ENCODE measurements at regions not wholly inside any gene's neighbourhood (a gene's known extent, or its start where the extent isn't known, plus 50 kb on each side); places are given as distances from the start of the nearest gene placed in this dataset.

- no peak overlapping the region for H3K4me2 ChIP-seq (ENCODE audit: low read depth, low read length)
- DNase-seq (ENCODE audit: low spot score) = no peak
- H3K79me2 ChIP-seq (ENCODE audit: insufficient read depth, low read length) = no peaks in the 10 kb centered on the region
- no peak for ATAC-seq
- in situ Hi-C loops (cut with HindIII; ENCODE audit: extremely low pct_ligation_motif_present, low pct_unique_long_range_greater_than_20kb) (no loop called here), intact Hi-C loops (cut with micrococcal nuclease; ENCODE audit: unreplicated experiment) (no loop called here)
- CTCF ChIA-PET (ENCODE audit: low intra/inter-chr PET ratio, low total read pairs) = no interaction called here
- POLR2A ChIA-PET = no interaction called here
- H2AFZ ChIP-seq (ENCODE audit: low read length) = no peak overlapping the region
- H3K4me3 ChIP-seq (replicated peaks in 1 of 3; ENCODE audit: insufficient read depth in 1 of 3, low read depth in 2 of 3, low read length in 3 of 3) = no peak overlapping the region
- no peaks in the 10 kb centered on the region for H3K36me3 ChIP-seq (replicated peaks in 1 of 2; ENCODE audit: control insufficient read depth in 1 of 2, insufficient read depth in 2 of 2, low read length in 2 of 2)
- no peak overlapping the region for H3K9ac ChIP-seq (ENCODE audit: insufficient read depth, low read depth, low read length)
- no peak for TF ChIP-seq NFYC (CRISPR knock-in tag; IDR thresholded peaks at IDR 0.05)
- TF ChIP-seq ZNF530 (CRISPR knock-in tag; IDR thresholded peaks at IDR 0.05; ENCODE audit: low read depth) = no peak
- TF ChIP-seq ZNF839 (CRISPR knock-in tag; IDR thresholded peaks at IDR 0.05; ENCODE audit: borderline replicate concordance) = no peak
- no peak for TF ChIP-seq ZNF841 (CRISPR knock-in tag; IDR thresholded peaks at IDR 0.05; ENCODE audit: borderline replicate concordance)
- TF ChIP-seq HOXD1 (CRISPR knock-in tag; IDR thresholded peaks at IDR 0.05) = no peak
- TF ChIP-seq RARG (CRISPR knock-in tag; IDR thresholded peaks at IDR 0.05; ENCODE audit: low read depth) = no peak
- no peak for TF ChIP-seq FOXO1 (CRISPR knock-in tag; IDR thresholded peaks at IDR 0.05)
- TF ChIP-seq ZNF546 (CRISPR knock-in tag; conservative IDR thresholded peaks at IDR 0.05) = no peak
- no peak for TF ChIP-seq RFXANK (CRISPR knock-in tag; IDR thresholded peaks at IDR 0.05)
- TF ChIP-seq ZNF414 (CRISPR knock-in tag; IDR thresholded peaks at IDR 0.05) = no peak
- no peak for TF ChIP-seq RFX1 (IDR thresholded peaks at IDR 0.05)
- TF ChIP-seq PATZ1 (CRISPR knock-in tag; IDR thresholded peaks at IDR 0.05) = no peak
- TF ChIP-seq POLR2G (IDR thresholded peaks at IDR 0.05; ENCODE audit: low read depth, low read length) = no peak
- no peak for TF ChIP-seq DBP (CRISPR knock-in tag; IDR thresholded peaks at IDR 0.05; ENCODE audit: not compliant biosample characterization)
- TF ChIP-seq PHF8 (CRISPR knock-in tag; IDR thresholded peaks at IDR 0.05) = no peak
- BruUV-seq (replicated peaks) = no TSS peak
- H3K4me1 ChIP-seq (ENCODE audit: insufficient read depth, low read length) = no peaks in the 10 kb centered on the region
- peaks cover 49% of the 10 kb centered on the region for H3K9me3 ChIP-seq (ENCODE audit: low read length)
- H3K27ac ChIP-seq (ENCODE audit: extremely low read length, insufficient read depth, low read length) = no peak overlapping the region
- H3K27me3 ChIP-seq (ENCODE audit: control insufficient read depth in 1 of 2, insufficient read depth in 2 of 2, low read length in 2 of 2) = no peaks in the 10 kb centered on the region
- FAIRE-seq = no peak
- no peaks in the 10 kb centered on the region for H4K20me1 ChIP-seq (ENCODE audit: insufficient read depth, low read length)
Measured at GRCh38 chr12:59250766-59251165, 330.5 kb upstream of the LRIG3 start.

Data from HepG2 (cell line).